ENCODE measurements at regions not wholly inside any gene's neighbourhood (a gene's known extent, or its start where the extent isn't known, plus 50 kb on each side); places are given as distances from the start of the nearest gene placed in this dataset.

- no peak for DNase-seq
Observed at GRCh38 chr7:19439517-19439916, 269.3 kb downstream of the POLR1F start.

- DNase-seq = no peak
Observed at GRCh38 chr7:19437446-19437845, 271.4 kb downstream of the POLR1F start.

GRCh38 chr7:19427944-19428343 is 280.9 kb downstream of the POLR1F start:
- DNase-seq = no peak

GRCh38 chr7:19421861-19422260 is 276.6 kb upstream of the FERD3L start:
- no peak for DNase-seq

GRCh38 chr7:19417231-19417630 is 272.0 kb upstream of the FERD3L start:
- no peak for DNase-seq

- DNase-seq = no peak
Observed at GRCh38 chr7:19415123-19415522, 269.9 kb upstream of the FERD3L start.

- DNase-seq = no peak
Observed at GRCh38 chr7:19413443-19413965, 268.3 kb upstream of the FERD3L start.

GRCh38 chr7:19410691-19411090 is 265.5 kb upstream of the FERD3L start:
- no peak for DNase-seq

- DNase-seq = no peak
Observed at GRCh38 chr7:19410106-19410505, 264.9 kb upstream of the FERD3L start.

GRCh38 chr7:19408706-19409220 is 263.5 kb upstream of the FERD3L start:
- no peak for DNase-seq

GRCh38 chr7:19407270-19407669 is 262.0 kb upstream of the FERD3L start:
- DNase-seq = no peak

GRCh38 chr7:19405541-19405940 is 260.3 kb upstream of the FERD3L start:
- DNase-seq = no peak

- DNase-seq = no peak
Observed at GRCh38 chr7:19404912-19405329, 259.7 kb upstream of the FERD3L start.

GRCh38 chr7:19403691-19404090 is 258.5 kb upstream of the FERD3L start:
- DNase-seq = no peak

GRCh38 chr7:19401461-19401860 is 256.2 kb upstream of the FERD3L start:
- DNase-seq = no peak

GRCh38 chr7:19400758-19401254 is 255.6 kb upstream of the FERD3L start:
- DNase-seq = no peak

GRCh38 chr7:19397911-19398310 is 252.7 kb upstream of the FERD3L start:
- no peak for DNase-seq

- no peak for DNase-seq
Observed at GRCh38 chr7:19392246-19392645, 247.0 kb upstream of the FERD3L start.

GRCh38 chr7:19390795-19391194 is 245.6 kb upstream of the FERD3L start:
- DNase-seq = no peak

- no peak for DNase-seq
Observed at GRCh38 chr7:19381321-19381720, 236.1 kb upstream of the FERD3L start.

- no peak for DNase-seq
Observed at GRCh38 chr7:19378345-19378714, 233.1 kb upstream of the FERD3L start.

- DNase-seq = no peak
Observed at GRCh38 chr7:19377611-19378344, 232.6 kb upstream of the FERD3L start.

GRCh38 chr7:19376538-19376937 is 231.3 kb upstream of the FERD3L start:
- DNase-seq = no peak

- DNase-seq = no peak
Observed at GRCh38 chr7:19375976-19376375, 230.8 kb upstream of the FERD3L start.

- no peak for DNase-seq
Observed at GRCh38 chr7:19373334-19373733, 228.1 kb upstream of the FERD3L start.

Data from NCI-H2029 treated with DMSO at 0.1 percent for 48 hours (cell line).